Hypothalamus (tissue), 51 donors: ENCODE measurements at regions not wholly inside any gene's neighbourhood (a gene's known extent, or its start where the extent isn't known, plus 50 kb on each side); places are given as distances from the start of the nearest gene placed in this dataset.
A peak's percentile ranks its signal among the peaks of the same experiment; 100 is the strongest.
"Not testable (repeated sequence)": the region's sequence is repeated elsewhere in the genome, so short reads cannot be mapped to it uniquely, and the experiment has no call there.

Experiments
- DNase-seq, 51 donors: peaks; one replicate each; lab custom pipeline; 2025; lab: John Stamatoyannopoulos, UW

DNA sequence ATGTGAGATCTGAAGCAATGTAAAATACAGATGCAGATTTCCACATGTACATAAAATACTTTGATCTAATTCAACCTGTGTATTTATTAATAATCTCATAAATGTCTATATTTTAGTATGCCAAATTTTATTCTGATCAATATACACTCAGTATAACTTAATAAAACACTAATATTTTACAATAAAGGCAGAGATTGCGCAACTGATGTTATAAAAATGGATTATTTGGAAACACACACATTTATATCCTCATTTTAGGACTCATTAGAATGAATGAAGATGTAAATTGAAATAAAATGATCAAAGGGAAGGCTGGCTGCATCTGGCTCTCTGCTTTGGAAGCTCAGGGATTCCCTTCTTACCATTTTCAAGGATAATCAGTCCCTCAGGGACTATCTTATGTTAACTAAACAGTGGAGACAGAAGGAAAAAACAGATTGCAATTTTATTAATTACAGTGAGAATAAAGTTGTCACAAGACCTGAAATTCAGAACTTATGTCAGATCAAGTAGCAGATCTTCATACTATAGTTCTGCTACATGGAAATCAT lies 900.9 kb upstream of the EPHA5 start:
- no peak for DNase-seq

GRCh38 chr4:66569228-66569627 lies 898.9 kb upstream of the EPHA5 start:
- DNase-seq, result no peak

DNA sequence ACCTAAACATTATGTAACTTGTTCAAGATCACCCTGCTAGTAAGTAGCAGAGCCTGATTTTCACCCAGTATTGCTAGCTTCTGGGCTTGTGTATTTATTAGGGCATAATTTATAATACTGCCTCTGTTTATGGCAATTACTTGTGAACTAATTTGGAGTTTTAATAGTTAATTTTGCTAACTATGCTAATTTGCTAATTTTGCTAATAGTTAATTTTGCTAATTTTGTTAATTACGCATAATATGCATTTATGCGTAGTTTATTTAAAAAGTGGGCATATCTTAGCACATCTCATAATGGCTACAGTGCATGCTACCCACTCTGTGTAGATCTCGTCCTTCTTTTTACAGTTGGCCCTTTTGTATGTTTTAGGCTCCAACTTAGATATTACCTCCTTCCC lies 898.1 kb upstream of the EPHA5 start:
- DNase-seq, result no peak

DNA sequence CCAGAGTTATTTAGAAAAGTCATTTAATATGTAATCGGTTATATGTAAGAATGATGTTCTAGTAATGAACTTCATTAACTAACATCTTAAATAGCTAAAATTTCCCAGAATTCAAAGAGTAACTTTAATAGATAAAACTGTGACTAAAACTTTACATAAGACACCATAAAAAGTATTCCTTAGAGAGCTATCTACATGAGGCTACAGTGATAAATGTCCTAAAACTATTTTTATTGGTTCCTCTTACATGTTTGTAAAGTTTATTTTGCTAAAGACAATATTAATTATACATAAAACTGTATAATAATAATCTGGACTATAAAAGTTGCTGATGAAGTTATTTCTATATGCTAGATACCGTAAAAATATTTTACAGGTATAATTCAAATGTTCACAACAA lies 897.7 kb upstream of the EPHA5 start:
- DNase-seq, result no peak

GRCh38 chr4:66567551-66567950 lies 897.3 kb upstream of the EPHA5 start:
- no peak for DNase-seq

DNA sequence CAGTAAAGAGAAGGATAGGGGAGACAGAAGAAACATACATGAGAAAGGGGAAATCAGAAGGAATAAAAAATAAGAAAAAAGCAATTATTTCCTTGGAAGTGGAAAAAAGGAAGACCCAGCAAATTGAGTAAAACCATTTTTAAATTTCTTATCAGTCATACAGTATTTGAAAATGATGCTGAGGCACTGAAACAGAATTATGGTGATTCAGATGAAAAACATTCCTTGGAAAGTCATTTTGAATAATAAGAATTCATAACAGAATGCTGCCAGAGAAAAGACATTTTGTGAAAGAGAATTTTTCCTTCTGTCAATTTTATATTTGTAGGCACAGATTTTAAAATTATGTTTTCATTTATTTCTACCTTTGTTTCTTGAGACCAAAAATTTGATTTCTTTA lies 895.5 kb upstream of the EPHA5 start:
- DNase-seq, result no peak

DNA sequence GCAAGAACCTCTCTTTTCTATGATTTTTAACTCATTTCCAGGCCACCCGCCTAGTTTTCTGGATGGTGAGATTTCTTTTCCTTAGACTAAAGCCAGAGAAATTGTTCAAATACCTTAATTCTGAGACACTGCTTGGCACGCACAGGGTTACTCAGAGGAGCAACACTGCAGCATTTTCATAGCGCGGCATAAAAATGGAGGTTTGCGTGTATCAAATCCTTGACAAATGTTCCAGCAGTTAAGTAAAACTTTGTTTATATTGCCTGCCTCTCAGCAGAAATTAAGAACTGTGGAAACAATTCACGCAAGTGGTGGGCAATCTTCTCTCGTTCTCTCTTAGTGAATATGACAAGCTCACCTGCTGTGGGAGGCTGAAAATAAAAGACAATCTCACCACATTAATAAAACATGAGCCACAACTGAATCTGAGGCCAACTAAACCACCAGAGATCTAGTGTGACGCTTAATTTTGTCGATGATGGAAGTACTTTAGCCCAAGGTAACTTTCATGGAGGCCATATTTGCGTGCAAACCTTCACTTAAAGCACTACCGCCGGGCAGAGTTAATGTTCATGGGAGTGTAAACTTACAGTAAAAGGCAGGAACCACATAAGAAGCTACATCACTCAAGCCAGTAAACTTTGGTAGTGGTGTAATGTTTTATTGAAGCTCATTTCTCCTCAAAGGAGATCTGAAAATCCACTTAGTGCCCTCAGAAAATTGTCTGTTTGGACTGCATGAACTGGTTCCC lies 894.8 kb upstream of the EPHA5 start:
- DNase-seq, result peak in 1 of 51 donors; percentile 0

GRCh38 chr4:66562276-66562806 lies 892.1 kb upstream of the EPHA5 start:
- no peak for DNase-seq

- not testable (repeated sequence) for DNase-seq
These were observed 891.3 kb upstream of the EPHA5 start for GRCh38 chr4:66561465-66562053.

DNA sequence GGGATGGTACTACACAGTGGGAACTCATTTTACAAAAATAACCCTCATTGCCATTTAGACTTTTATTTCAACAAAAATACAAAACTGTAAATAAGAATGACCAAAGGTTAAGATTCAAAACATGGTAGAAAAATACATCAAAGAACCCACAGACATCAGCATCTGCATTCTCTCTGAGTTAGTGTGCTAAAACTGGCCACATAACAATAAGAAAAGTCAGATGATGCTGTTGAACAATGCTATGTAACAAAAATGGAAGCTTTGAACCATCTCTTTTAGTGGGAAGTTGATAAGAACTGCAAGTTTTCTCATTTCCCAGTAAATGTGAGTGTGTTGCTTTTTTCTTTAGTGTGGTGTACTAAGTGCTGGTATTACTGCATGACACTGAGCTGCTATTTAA lies 888.4 kb upstream of the EPHA5 start:
- no peak for DNase-seq

GRCh38 chr4:66556651-66557278 lies 886.5 kb upstream of the EPHA5 start:
- DNase-seq, result no peak

DNA sequence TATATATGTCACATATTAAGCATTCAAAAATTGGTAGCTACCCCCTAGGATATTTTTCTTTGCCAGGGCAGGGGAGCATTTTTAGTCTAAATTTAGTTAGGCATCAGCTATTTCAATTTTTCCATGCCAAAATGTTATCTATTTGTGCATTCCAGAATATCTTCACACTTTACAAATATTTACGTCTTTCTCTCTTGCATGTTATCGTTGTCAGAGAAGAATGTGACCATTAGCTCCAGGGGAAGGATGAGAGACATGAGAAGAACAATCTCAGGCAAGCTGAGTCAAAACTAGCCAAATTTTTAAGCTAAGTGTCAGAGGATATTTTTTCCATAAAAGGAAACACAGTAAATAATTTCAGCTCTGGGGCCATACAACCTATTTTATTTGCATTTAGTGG lies 885.0 kb upstream of the EPHA5 start:
- no peak for DNase-seq

DNA sequence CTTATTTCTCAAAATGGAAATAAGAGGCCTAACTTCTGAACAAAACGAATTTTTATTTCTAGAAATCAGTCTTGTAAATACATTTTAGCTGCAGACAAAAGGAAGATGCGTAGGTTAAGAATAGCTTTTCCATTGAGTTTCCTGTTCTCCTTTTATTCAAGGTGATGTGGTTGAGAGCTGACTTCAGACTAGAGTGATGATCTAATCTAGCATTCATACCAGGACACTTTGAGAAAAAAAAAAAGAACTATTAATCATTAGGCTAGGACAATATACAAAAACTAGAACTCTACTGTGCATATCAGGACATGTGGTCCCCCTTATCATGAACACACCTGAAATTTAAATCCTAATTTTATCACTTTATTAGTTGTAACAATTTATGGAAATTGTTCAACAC lies 884.5 kb upstream of the EPHA5 start:
- no peak for DNase-seq

DNA sequence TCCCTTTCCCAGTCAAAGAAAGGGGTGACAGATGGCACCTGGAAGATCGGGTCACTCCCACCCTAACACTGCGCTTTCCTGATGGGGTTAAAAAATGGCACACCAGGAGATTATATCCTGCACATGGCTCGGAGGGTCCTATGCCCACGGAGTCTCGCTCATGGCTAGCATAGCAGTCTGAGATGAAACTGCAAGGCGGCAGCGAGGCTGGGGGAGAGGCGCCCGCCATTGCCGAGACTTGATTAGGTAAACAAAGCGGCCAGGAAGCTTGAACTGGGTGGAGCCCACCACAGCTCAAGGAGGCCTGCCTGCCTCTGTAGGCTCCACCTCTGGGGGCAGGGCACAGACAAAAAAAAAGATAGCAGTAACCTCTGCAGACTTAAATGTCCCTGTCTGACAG lies 875.0 kb upstream of the EPHA5 start:
- DNase-seq, result not testable (repeated sequence)

DNA sequence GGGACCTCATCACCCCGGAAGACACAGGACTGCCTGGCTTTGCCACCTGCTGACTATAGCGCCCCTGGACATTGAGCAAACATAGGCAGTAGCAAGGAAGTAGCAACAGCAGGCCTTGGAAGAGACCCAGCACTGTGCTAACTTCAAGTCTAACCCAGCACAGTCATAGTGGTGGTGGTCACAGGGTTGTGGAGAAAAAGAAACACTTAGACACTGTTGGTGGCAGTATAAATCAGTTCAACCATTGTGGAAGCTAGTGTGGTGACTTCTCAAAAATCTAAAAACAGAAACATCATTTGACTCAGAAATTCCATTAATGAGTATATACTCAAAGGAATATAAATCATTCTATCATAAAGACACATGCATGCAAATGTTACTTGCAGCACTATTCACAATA lies 874.0 kb upstream of the EPHA5 start:
- no peak for DNase-seq

DNA sequence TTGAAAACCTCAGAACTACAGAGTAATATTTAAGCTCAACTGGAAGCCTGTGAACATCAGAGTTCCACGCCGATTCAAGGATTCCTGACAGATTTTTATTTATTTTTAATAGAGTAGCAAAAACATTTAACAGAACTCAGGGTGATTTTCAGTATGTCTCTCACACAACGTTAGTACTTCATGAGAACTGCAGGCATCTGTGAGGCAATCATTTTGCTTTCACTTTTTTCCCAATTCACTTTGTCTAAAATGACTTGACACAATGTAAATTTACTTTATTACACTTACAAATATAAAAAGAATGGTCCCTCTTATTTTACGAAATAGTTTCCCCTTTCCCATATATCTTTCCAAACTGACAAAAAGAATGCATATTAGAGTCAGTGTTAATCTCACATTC lies 869.5 kb upstream of the EPHA5 start:
- no peak for DNase-seq

GRCh38 chr4:66524781-66525180 lies 854.5 kb upstream of the EPHA5 start:
- no peak for DNase-seq

DNA sequence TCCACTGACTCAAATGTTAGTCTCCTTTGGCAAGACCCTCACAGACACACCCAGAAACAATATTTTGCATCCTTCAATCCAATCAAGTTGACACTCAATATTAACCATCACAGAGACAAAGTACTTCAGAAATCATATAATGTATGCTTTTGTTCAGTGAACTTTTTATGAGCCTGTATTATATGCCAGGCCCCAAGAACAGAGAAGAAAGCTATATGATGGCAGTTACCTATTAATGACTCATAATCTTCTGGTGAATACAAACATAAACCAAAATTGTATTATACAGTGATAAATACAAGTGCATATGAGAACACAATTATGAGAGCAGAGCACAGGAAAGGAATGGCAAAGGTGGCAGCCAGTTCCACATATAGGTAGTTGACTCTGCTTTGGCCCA lies 852.0 kb upstream of the EPHA5 start:
- no peak for DNase-seq

GRCh38 chr4:66516940-66517339 lies 846.7 kb upstream of the EPHA5 start:
- no peak for DNase-seq

DNA sequence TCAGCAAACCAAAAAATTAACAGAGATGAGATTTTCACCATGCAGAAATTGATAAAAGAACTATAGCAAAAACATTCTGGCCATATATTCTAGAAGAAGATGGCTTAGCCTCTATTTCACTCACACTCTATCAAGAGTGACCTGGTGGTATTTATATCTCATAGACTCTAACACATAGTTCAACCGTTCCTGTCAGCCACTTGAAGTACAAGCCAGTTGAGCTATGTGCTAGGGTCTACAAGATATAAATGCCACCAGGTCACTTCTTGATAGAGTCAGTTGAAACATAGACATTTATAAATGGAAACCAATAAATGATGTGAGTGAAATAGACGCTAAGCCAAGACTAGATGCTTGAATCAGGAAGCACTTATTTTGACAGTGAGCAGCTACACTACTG lies 836.7 kb upstream of the EPHA5 start:
- no peak for DNase-seq

DNA sequence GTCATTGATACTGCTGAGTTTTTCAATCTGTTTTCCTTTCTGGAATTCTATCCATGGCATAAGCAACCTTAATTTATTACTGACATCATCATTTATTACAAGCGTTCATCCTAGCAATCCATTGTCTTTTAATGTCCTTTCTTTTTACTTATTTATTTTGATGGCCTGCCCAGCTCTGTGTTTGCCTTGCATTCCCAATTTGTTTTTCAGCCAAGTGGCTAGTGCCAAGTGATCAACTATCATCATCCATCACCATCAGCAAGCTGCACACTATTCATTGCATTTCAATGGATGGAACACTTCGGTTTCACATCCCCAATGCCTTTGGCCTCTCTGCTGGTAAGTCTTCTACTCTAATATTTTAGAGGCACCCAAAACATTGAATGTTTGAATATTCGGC lies 831.7 kb upstream of the EPHA5 start:
- no peak for DNase-seq

DNA sequence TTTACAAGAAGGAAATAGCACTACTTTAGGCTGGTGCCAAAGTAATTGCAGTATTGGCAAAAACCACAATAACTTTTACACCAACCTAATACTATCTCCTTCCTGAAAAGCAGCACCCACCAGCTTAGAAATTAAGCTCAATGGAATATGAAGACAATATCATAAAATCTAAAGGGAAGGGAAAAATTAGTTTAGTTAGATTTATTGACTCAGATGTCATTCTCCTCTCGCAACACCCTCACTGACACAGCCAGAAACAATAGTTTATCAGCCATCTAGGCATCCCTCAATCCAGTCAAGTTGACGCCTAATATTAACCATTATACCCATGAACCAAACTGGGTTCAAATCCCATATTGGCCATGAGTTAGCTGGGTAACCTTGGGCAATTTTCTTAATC lies 820.4 kb upstream of the EPHA5 start:
- DNase-seq, result no peak
